Stimulated activated memory B cell treated with anti-CD40 and anti-IgM and Interleukin-4, amounts not matched to agents 10 μg/mL and 1 μg/mL and 100 μg/mL, for 72 hours (primary cell): ENCODE measurements at regions not wholly inside any gene's neighbourhood (a gene's known extent, or its start where the extent isn't known, plus 50 kb on each side); places are given as distances from the start of the nearest gene placed in this dataset.
"Not testable (repeated sequence)": the region's sequence is repeated elsewhere in the genome, so short reads cannot be mapped to it uniquely, and the experiment has no call there.

Experiments
- ATAC-seq: fragments of 150-1000 bp; cut with Tn5 transposase; 2 replicates; pipeline ENCODE4 v1.10.0; 2021
- H3K27ac Mint-ChIP-seq: one replicate; pipeline ENCODE4 v1.8.0; 2022; ENCODE audit warnings: mild to moderate bottlenecking, mixed read lengths
- H3K27me3 Mint-ChIP-seq: one replicate; pipeline ENCODE4 v1.8.0; 2022; ENCODE audit warnings: mixed read lengths
- H3K36me3 Mint-ChIP-seq: one replicate; pipeline ENCODE4 v1.8.0; 2022; ENCODE audit warnings: mixed read lengths
- H3K4me1 Mint-ChIP-seq: one replicate; pipeline ENCODE4 v1.8.0; 2022; ENCODE audit warnings: mixed read lengths
- H3K4me3 Mint-ChIP-seq: one replicate; pipeline ENCODE4 v1.8.0; 2022; ENCODE audit warnings: mild to moderate bottlenecking, moderate library complexity, mixed read lengths
- H3K9me3 Mint-ChIP-seq: one replicate; pipeline ENCODE4 v1.8.0; 2022; ENCODE audit warnings: mixed read lengths

GRCh38 chr5:143923634-143924266 lies 111.8 kb downstream of the HMHB1 start:
- no peaks in the 10 kb centered on the region for H3K36me3 Mint-ChIP-seq
- peaks cover 19% of the 10 kb centered on the region for H3K27me3 Mint-ChIP-seq
- H3K27ac Mint-ChIP-seq: no peak overlapping the region
- no peaks in the 10 kb centered on the region for H3K9me3 Mint-ChIP-seq
- H3K4me1 Mint-ChIP-seq: no peaks in the 10 kb centered on the region
- no peak overlapping the region for H3K4me3 Mint-ChIP-seq
- ATAC-seq: no peak

- H3K4me3 Mint-ChIP-seq: no peak overlapping the region
- no peak overlapping the region for H3K27ac Mint-ChIP-seq
- H3K27me3 Mint-ChIP-seq: peaks cover 19% of the 10 kb centered on the region
- no peaks in the 10 kb centered on the region for H3K9me3 Mint-ChIP-seq
- H3K4me1 Mint-ChIP-seq: no peaks in the 10 kb centered on the region
- ATAC-seq: no peak
- no peaks in the 10 kb centered on the region for H3K36me3 Mint-ChIP-seq
These were observed 112.5 kb downstream of the HMHB1 start for GRCh38 chr5:143924311-143924978.

GRCh38 chr5:143924979-143925325 lies 113.0 kb downstream of the HMHB1 start:
- H3K27ac Mint-ChIP-seq, ATAC-seq, H3K9me3 Mint-ChIP-seq, H3K4me1 Mint-ChIP-seq, H3K36me3 Mint-ChIP-seq, H3K4me3 Mint-ChIP-seq: not testable (repeated sequence)
- peaks cover 19% of the 10 kb centered on the region for H3K27me3 Mint-ChIP-seq

- Mint-ChIP-seq H3K27ac (no peak overlapping the region), H3K4me1 (no peaks in the 10 kb centered on the region), H3K9me3 (peaks cover 7% of the 10 kb centered on the region), H3K36me3 (no peaks in the 10 kb centered on the region), H3K27me3 (peaks cover 30% of the 10 kb centered on the region), H3K4me3 (no peak overlapping the region)
- no peak for ATAC-seq
These were observed 117.5 kb downstream of the HMHB1 start for GRCh38 chr5:143929486-143929885.

- no peaks in the 10 kb centered on the region for H3K4me1 Mint-ChIP-seq
- peaks cover 21% of the 10 kb centered on the region for H3K27me3 Mint-ChIP-seq
- no peak for ATAC-seq
- no peak overlapping the region for H3K27ac Mint-ChIP-seq
- H3K9me3 Mint-ChIP-seq: peaks cover 10% of the 10 kb centered on the region
- no peaks in the 10 kb centered on the region for H3K36me3 Mint-ChIP-seq
- H3K4me3 Mint-ChIP-seq: no peak overlapping the region
These were observed 118.6 kb downstream of the HMHB1 start for GRCh38 chr5:143930561-143930960.

- no peak for ATAC-seq
- H3K9me3 Mint-ChIP-seq: peaks cover 10% of the 10 kb centered on the region
- H3K4me1 Mint-ChIP-seq: no peaks in the 10 kb centered on the region
- H3K4me3 Mint-ChIP-seq: no peak overlapping the region
- no peak overlapping the region for H3K27ac Mint-ChIP-seq
- H3K27me3 Mint-ChIP-seq: peaks cover 16% of the 10 kb centered on the region
- no peaks in the 10 kb centered on the region for H3K36me3 Mint-ChIP-seq
These were observed 119.5 kb downstream of the HMHB1 start for GRCh38 chr5:143931476-143931875.

GRCh38 chr5:143931986-143932385 lies 120.0 kb downstream of the HMHB1 start:
- Mint-ChIP-seq H3K27me3 (peaks cover 16% of the 10 kb centered on the region), H3K4me3 (no peak overlapping the region), H3K4me1 (no peaks in the 10 kb centered on the region), H3K36me3 (no peaks in the 10 kb centered on the region), H3K27ac (no peak overlapping the region), H3K9me3 (peaks cover 10% of the 10 kb centered on the region)
- no peak for ATAC-seq

GRCh38 chr5:143932584-143932983 lies 120.6 kb downstream of the HMHB1 start:
- H3K27me3 Mint-ChIP-seq: peaks cover 16% of the 10 kb centered on the region
- no peak for ATAC-seq
- no peak overlapping the region for H3K27ac Mint-ChIP-seq
- no peaks in the 10 kb centered on the region for H3K4me1 Mint-ChIP-seq
- no peaks in the 10 kb centered on the region for H3K36me3 Mint-ChIP-seq
- H3K9me3 Mint-ChIP-seq: peaks cover 10% of the 10 kb centered on the region
- H3K4me3 Mint-ChIP-seq: no peak overlapping the region

GRCh38 chr5:143933451-143933850 lies 121.5 kb downstream of the HMHB1 start:
- ATAC-seq: no peak
- peaks cover 16% of the 10 kb centered on the region for H3K27me3 Mint-ChIP-seq
- no peak overlapping the region for H3K27ac Mint-ChIP-seq
- peaks cover 10% of the 10 kb centered on the region for H3K9me3 Mint-ChIP-seq
- no peaks in the 10 kb centered on the region for H3K36me3 Mint-ChIP-seq
- no peak overlapping the region for H3K4me3 Mint-ChIP-seq
- no peaks in the 10 kb centered on the region for H3K4me1 Mint-ChIP-seq

GRCh38 chr5:143934821-143935220 lies 122.9 kb downstream of the HMHB1 start:
- no peak overlapping the region for H3K4me3 Mint-ChIP-seq
- H3K4me1 Mint-ChIP-seq: no peaks in the 10 kb centered on the region
- peaks cover 16% of the 10 kb centered on the region for H3K27me3 Mint-ChIP-seq
- no peak for ATAC-seq
- no peak overlapping the region for H3K27ac Mint-ChIP-seq
- H3K36me3 Mint-ChIP-seq: no peaks in the 10 kb centered on the region
- H3K9me3 Mint-ChIP-seq: peaks cover 14% of the 10 kb centered on the region

GRCh38 chr5:143938230-143938629 lies 126.3 kb downstream of the HMHB1 start:
- Mint-ChIP-seq H3K27me3 (peaks cover 14% of the 10 kb centered on the region), H3K9me3 (peaks cover 23% of the 10 kb centered on the region), H3K27ac (no peak overlapping the region), H3K36me3 (no peaks in the 10 kb centered on the region), H3K4me1 (no peaks in the 10 kb centered on the region), H3K4me3 (no peak overlapping the region)
- ATAC-seq: no peak

- Mint-ChIP-seq H3K27me3 (peaks cover 28% of the 10 kb centered on the region), H3K4me3 (no peak overlapping the region), H3K4me1 (no peaks in the 10 kb centered on the region), H3K36me3 (no peaks in the 10 kb centered on the region), H3K9me3 (peaks cover 24% of the 10 kb centered on the region), H3K27ac (no peak overlapping the region)
- ATAC-seq: no peak
These were observed 134.9 kb downstream of the HMHB1 start for GRCh38 chr5:143946837-143947236.

- H3K27ac Mint-ChIP-seq: no peak overlapping the region
- peaks cover 22% of the 10 kb centered on the region for H3K9me3 Mint-ChIP-seq
These were observed 135.4 kb downstream of the HMHB1 start for GRCh38 chr5:143947313-143947712.

GRCh38 chr5:143952809-143953208 lies 140.8 kb downstream of the HMHB1 start:
- H3K4me3 Mint-ChIP-seq: no peak overlapping the region
- no peaks in the 10 kb centered on the region for H3K4me1 Mint-ChIP-seq
- no peaks in the 10 kb centered on the region for H3K36me3 Mint-ChIP-seq
- H3K9me3 Mint-ChIP-seq: peaks cover 9% of the 10 kb centered on the region
- H3K27me3 Mint-ChIP-seq: peaks cover 44% of the 10 kb centered on the region
- H3K27ac Mint-ChIP-seq: no peak overlapping the region
- no peak for ATAC-seq

More at GRCh38 chr5:143947313-143947712, 135.4 kb downstream of the HMHB1 start:
- no peak for ATAC-seq
- Mint-ChIP-seq H3K4me3 (no peak overlapping the region), H3K27me3 (peaks cover 28% of the 10 kb centered on the region), H3K4me1 (no peaks in the 10 kb centered on the region), H3K36me3 (no peaks in the 10 kb centered on the region)

- Mint-ChIP-seq H3K27ac (no peak overlapping the region), H3K27me3 (peaks cover 42% of the 10 kb centered on the region), H3K4me3 (no peak overlapping the region), H3K36me3 (no peaks in the 10 kb centered on the region), H3K4me1 (no peaks in the 10 kb centered on the region), H3K9me3 (peaks cover 7% of the 10 kb centered on the region)
- no peak for ATAC-seq
These were observed 141.9 kb downstream of the HMHB1 start for GRCh38 chr5:143953851-143954250.

GRCh38 chr5:143955141-143955540 lies 143.2 kb downstream of the HMHB1 start:
- no peak overlapping the region for H3K4me3 Mint-ChIP-seq
- no peaks in the 10 kb centered on the region for H3K4me1 Mint-ChIP-seq
- no peaks in the 10 kb centered on the region for H3K36me3 Mint-ChIP-seq
- H3K9me3 Mint-ChIP-seq: no peaks in the 10 kb centered on the region
- no peak for ATAC-seq
- H3K27ac Mint-ChIP-seq: no peak overlapping the region
- H3K27me3 Mint-ChIP-seq: peaks cover 31% of the 10 kb centered on the region
